Rectal smooth muscle tissue (tissue), 1 donor: ENCODE measurements at regions not wholly inside any gene's neighbourhood (a gene's known extent, or its start where the extent isn't known, plus 50 kb on each side); places are given as distances from the start of the nearest gene placed in this dataset.

ENCODE experiments used
- H3K27ac ChIP-seq: one replicate; pipeline ENCODE4 v1.7.0; 2013; ENCODE audit warnings: low read depth, low read length, inconsistent platforms
- H3K27me3 ChIP-seq: one replicate; pipeline ENCODE4 v1.7.0; 2013; ENCODE audit warnings: low read length; ENCODE audit not compliant: control insufficient read depth, insufficient read depth
- H3K36me3 ChIP-seq: one replicate; pipeline ENCODE4 v1.7.0; 2013; ENCODE audit warnings: low read length; ENCODE audit not compliant: control insufficient read depth, insufficient read depth
- H3K4me1 ChIP-seq: one replicate; pipeline ENCODE4 v1.7.0; 2013; ENCODE audit warnings: low read length; ENCODE audit not compliant: control insufficient read depth, insufficient read depth
- H3K4me3 ChIP-seq: one replicate; pipeline ENCODE4 v1.7.0; 2013; ENCODE audit warnings: low read length
- H3K9ac ChIP-seq: one replicate; pipeline ENCODE4 v1.7.0; 2013; ENCODE audit warnings: low read length

DNA sequence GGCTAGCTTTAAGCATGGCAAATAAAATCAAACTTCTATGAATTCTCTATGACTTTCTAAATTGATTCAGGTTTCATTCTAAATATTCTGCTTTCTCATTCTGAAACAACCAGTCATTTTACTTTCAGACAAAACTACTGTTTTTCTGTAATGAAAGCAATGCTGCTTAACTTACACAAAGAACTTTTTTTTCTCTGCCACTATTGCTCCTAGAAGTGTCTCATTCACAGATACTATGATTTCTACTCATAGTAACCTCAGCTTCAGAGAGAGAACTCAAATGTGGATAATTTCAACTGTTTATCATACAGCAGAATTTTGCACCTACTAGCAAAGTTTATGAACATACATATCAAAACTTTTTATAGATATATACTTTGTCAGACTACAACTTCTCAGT lies 724.6 kb downstream of the SLITRK5 start:
- no peak overlapping the region for H3K27ac ChIP-seq
- H3K27me3 ChIP-seq = no peaks in the 10 kb centered on the region
- H3K36me3 ChIP-seq = no peaks in the 10 kb centered on the region
- H3K4me3 ChIP-seq = no peak overlapping the region
- H3K9ac ChIP-seq = no peak overlapping the region
- H3K4me1 ChIP-seq = no peaks in the 10 kb centered on the region

DNA sequence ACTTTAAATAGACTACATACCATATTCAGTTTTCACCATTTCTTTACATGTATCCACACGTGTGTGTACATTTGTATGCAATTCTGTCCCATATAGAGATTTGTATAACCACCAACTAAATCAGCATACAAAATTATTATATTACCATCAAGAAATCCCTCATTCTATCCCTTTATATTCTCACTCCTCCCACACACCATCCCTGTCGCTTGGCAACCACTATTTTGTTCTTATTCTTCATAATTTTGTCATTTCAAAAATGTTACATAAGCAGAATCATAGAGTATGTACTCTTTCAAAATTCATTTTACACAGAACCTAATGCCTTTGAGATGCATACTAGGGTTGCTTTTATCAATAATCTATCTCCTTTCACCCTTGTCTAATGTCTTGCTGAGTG lies 740.5 kb downstream of the SLITRK5 start:
- H3K36me3 ChIP-seq = no peaks in the 10 kb centered on the region
- H3K4me3 ChIP-seq = no peak overlapping the region
- no peaks in the 10 kb centered on the region for H3K4me1 ChIP-seq
- H3K9ac ChIP-seq = no peak overlapping the region
- H3K27me3 ChIP-seq = no peaks in the 10 kb centered on the region
- H3K27ac ChIP-seq = no peak overlapping the region

DNA sequence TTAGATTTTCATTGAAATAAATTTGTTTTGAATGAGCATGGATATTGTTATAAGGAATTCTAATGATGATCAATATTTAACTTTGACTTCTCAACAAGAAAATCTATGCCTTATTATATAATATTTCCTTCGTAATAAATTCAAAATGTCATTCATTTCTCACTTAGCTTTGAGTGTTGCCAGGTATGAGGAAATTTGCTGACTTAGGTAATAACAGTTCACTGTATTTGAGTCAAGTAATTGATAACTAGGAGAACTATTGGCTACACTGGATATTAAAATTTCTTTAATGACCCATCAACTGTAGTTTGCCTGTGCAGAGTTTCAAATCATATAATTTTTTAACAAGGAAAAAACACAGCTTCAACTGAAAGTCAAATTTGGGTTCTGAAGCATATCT lies 746.6 kb downstream of the SLITRK5 start:
- Histone ChIP-seq H3K9ac (no peak overlapping the region), H3K4me1 (no peaks in the 10 kb centered on the region), H3K27ac (no peak overlapping the region), H3K4me3 (no peak overlapping the region), H3K36me3 (no peaks in the 10 kb centered on the region), H3K27me3 (no peaks in the 10 kb centered on the region)

GRCh38 chr13:88424463-88424862 lies 753.3 kb downstream of the SLITRK5 start:
- no peak overlapping the region for H3K4me3 ChIP-seq
- H3K27me3 ChIP-seq = no peaks in the 10 kb centered on the region
- no peaks in the 10 kb centered on the region for H3K36me3 ChIP-seq
- no peak overlapping the region for H3K27ac ChIP-seq
- H3K9ac ChIP-seq = no peak overlapping the region
- no peaks in the 10 kb centered on the region for H3K4me1 ChIP-seq

DNA sequence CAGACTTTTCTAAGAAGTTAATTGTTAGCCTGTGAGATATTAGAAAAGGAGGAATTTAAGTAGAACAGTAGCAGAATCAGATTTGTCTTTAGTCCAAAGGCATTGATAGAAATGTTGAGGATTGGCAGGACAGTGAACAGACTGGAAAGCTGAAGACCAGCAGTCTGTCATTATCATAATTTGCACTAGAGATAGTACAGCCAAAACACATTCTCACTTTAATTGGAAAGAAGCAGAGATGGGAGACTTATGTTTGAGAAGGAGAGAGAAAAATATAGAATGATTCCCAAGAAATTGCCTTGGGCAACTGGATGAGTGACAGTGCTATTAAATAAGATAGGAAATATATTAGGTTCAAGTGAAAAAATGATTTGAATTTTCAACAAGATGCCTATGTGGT lies 755.5 kb downstream of the SLITRK5 start:
- Histone ChIP-seq H3K4me3 (no peak overlapping the region), H3K27me3 (no peaks in the 10 kb centered on the region), H3K9ac (no peak overlapping the region), H3K4me1 (no peaks in the 10 kb centered on the region), H3K27ac (no peak overlapping the region), H3K36me3 (no peaks in the 10 kb centered on the region)

GRCh38 chr13:88429862-88430261 lies 758.7 kb downstream of the SLITRK5 start:
- H3K36me3 ChIP-seq = no peaks in the 10 kb centered on the region
- H3K4me1 ChIP-seq = no peaks in the 10 kb centered on the region
- H3K27ac ChIP-seq = no peak overlapping the region
- H3K9ac ChIP-seq = no peak overlapping the region
- no peaks in the 10 kb centered on the region for H3K27me3 ChIP-seq
- H3K4me3 ChIP-seq = no peak overlapping the region

DNA sequence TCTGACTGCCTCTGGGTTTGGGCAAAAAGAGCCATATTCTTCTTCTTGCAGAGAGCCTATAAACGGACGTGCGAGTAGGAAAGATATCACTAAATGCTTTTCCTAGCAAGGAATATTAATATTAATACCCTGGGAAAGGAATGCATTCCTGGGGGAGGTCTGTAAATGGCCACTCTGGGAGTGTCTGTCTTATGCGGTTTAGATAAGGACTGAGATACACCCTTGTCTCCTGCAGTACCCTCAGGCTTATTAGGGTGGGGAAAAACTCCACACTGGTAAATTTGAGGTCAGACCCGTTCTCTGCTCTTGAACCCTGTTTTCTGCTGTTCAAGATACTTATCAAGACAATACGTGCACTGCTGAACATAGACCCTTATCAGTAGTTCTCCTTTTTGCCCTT lies 763.8 kb downstream of the SLITRK5 start:
- no peaks in the 10 kb centered on the region for H3K27me3 ChIP-seq
- no peak overlapping the region for H3K27ac ChIP-seq
- no peaks in the 10 kb centered on the region for H3K4me1 ChIP-seq
- no peaks in the 10 kb centered on the region for H3K36me3 ChIP-seq
- H3K9ac ChIP-seq = no peak overlapping the region
- no peak overlapping the region for H3K4me3 ChIP-seq

- no peak overlapping the region for H3K27ac ChIP-seq
- no peak overlapping the region for H3K9ac ChIP-seq
- no peaks in the 10 kb centered on the region for H3K27me3 ChIP-seq
- no peaks in the 10 kb centered on the region for H3K36me3 ChIP-seq
- H3K4me1 ChIP-seq = no peaks in the 10 kb centered on the region
- no peak overlapping the region for H3K4me3 ChIP-seq
Measured at GRCh38 chr13:88436974-88437373, 765.8 kb downstream of the SLITRK5 start.

GRCh38 chr13:88450515-88450914 lies 779.3 kb downstream of the SLITRK5 start:
- no peaks in the 10 kb centered on the region for H3K4me1 ChIP-seq
- no peak overlapping the region for H3K27ac ChIP-seq
- no peaks in the 10 kb centered on the region for H3K27me3 ChIP-seq
- no peaks in the 10 kb centered on the region for H3K36me3 ChIP-seq
- H3K4me3 ChIP-seq = no peak overlapping the region
- no peak overlapping the region for H3K9ac ChIP-seq

- no peaks in the 10 kb centered on the region for H3K4me1 ChIP-seq
- no peaks in the 10 kb centered on the region for H3K36me3 ChIP-seq
- H3K27me3 ChIP-seq = no peaks in the 10 kb centered on the region
- H3K4me3 ChIP-seq = no peak overlapping the region
- H3K9ac ChIP-seq = no peak overlapping the region
- H3K27ac ChIP-seq = no peak overlapping the region
Measured at GRCh38 chr13:88456151-88456550, 785.0 kb downstream of the SLITRK5 start.

GRCh38 chr13:88459331-88459730 lies 788.2 kb downstream of the SLITRK5 start:
- Histone ChIP-seq H3K27ac (no peak overlapping the region), H3K9ac (no peak overlapping the region), H3K36me3 (no peaks in the 10 kb centered on the region), H3K27me3 (no peaks in the 10 kb centered on the region), H3K4me1 (no peaks in the 10 kb centered on the region), H3K4me3 (no peak overlapping the region)

DNA sequence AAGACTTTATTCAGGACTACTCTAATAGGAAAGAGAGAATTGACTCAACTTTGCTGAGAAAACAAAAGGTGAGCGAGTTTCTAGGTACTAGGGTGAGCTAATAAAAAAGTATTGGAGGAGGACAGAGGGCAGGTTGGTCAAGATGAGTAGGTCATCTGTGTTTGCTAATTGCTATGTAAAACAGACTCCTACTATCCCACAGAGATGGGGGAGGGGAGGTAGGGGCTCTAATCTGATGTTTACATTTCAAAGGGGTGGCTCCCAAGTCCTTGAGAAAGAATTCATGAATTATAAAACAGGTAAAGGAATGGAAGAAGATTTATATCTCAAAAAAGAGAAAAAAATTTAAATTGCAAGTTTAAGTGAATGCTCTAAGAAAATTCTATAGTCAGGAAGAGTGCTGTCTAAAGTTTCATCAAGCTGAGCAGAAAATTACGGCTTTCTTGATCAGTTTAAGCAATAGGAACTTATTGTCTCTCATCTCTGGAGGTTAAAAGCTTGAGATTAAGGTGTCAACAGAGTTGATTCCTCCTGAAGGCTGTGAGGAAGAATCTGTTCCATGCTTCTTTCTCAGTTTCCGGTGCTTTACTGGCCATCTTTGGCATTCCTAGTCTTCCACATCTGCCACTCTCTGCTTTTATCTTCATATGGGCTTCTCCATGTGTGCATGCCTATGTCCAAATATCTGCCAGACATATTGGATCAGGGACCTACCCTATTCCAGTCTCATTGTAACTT lies 790.3 kb downstream of the SLITRK5 start:
- Histone ChIP-seq H3K27me3 (no peaks in the 10 kb centered on the region), H3K4me1 (no peaks in the 10 kb centered on the region), H3K27ac (no peak overlapping the region), H3K9ac (no peak overlapping the region), H3K36me3 (no peaks in the 10 kb centered on the region), H3K4me3 (no peak overlapping the region)

GRCh38 chr13:88464851-88465250 lies 793.7 kb downstream of the SLITRK5 start:
- no peaks in the 10 kb centered on the region for H3K27me3 ChIP-seq
- no peak overlapping the region for H3K4me3 ChIP-seq
- no peaks in the 10 kb centered on the region for H3K36me3 ChIP-seq
- H3K4me1 ChIP-seq = no peaks in the 10 kb centered on the region
- H3K9ac ChIP-seq = no peak overlapping the region
- no peak overlapping the region for H3K27ac ChIP-seq
